SK-N-SH treated with all-trans-retinoic acid at 6 μM for 48 hours (cell line): ENCODE measurements at regions not wholly inside any gene's neighbourhood (a gene's known extent, or its start where the extent isn't known, plus 50 kb on each side); places are given as distances from the start of the nearest gene placed in this dataset.

Experiments
- ARNTL ChIP-seq: fragments of 450-650 bp; formaldehyde crosslinking; IDR thresholded peaks from 2 replicates; pipeline ENCODE4 v1.5.0; 2020; ENCODE audit warnings: low read depth, mild to moderate bottlenecking, moderate library complexity, borderline replicate concordance
- BACH2 ChIP-seq: fragments of 250-450 bp; sonication (Bioruptor Pico); IDR thresholded peaks from 2 replicates; pipeline ENCODE4 v1.9.0; 2021; ENCODE audit warnings: mild to moderate bottlenecking, borderline replicate concordance
- TOX ChIP-seq: fragments of 250-450 bp; sonication (Bioruptor Pico); IDR thresholded peaks from 2 replicates; pipeline ENCODE4 v1.8.0; 2021; ENCODE audit warnings: mild to moderate bottlenecking, moderate library complexity, borderline replicate concordance
- ZC3H10 ChIP-seq: fragments of 250-450 bp; sonication (Bioruptor Pico); IDR thresholded peaks from 2 replicates; pipeline ENCODE4 v1.5.1; 2021; ENCODE audit warnings: mild to moderate bottlenecking, moderate library complexity
- ZNF565 ChIP-seq: fragments of 450-650 bp; formaldehyde crosslinking; conservative IDR thresholded peaks from 2 replicates; pipeline ENCODE4 v1.5.0; 2020; ENCODE audit warnings: low read depth, mild to moderate bottlenecking, moderate library complexity
- TF ChIP-seq, protein P1 (sequence below): fragments of 250-450 bp; sonication (Bioruptor Pico); IDR thresholded peaks from 2 replicates; pipeline ENCODE4 v1.8.0; 2020; ENCODE audit warnings: mild to moderate bottlenecking, moderate library complexity, borderline replicate concordance
- TF ChIP-seq, protein P2 (sequence below): fragments of 250-450 bp; sonication (Bioruptor Pico); IDR thresholded peaks from 2 replicates; pipeline ENCODE4 v1.5.1; 2020; ENCODE audit warnings: low read depth, mild to moderate bottlenecking, moderate library complexity
- TF ChIP-seq, protein P3 (sequence below): fragments of 250-450 bp; sonication (Bioruptor Pico); IDR thresholded peaks from 2 replicates; pipeline ENCODE4 v1.5.0; 2020; ENCODE audit warnings: mild to moderate bottlenecking, moderate library complexity

DNA sequence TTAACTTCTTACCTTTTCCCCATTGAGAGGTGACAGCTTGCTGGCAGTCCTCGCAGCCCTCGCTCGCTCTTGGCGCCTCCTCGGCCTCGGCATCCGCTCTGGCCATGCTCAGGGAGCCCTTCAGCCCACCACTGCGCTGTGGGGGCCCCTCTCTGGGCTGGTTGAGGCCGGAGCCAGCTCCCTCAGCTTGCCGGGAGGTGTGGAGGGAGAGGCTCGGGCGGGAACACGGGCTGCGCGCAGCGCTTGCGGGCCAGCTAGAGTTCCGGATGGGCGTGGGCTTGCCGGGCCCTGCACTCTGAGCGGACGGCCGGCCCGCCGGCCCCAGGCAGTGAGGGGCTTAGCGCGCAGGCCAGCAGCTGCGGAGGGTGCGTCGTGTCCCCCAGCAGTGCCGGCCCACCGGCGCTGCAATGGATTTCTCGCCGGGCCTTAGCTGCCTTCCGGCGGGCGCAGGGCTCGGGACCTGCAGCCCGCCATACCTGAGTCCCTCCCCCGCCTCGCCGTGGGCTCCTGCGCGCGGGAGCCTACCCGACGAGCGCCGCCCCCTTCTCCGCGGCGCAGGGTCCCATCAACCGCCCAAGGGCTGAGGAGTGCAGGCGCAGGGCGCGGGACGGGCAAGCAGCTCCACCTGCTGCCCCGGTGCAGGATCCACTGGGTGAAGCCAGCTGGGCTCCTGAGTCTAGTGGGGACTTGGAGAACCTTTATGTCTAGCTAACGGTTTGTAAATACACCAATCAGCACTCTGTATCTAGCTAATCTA, 335.0 kb downstream of the CBLN2 start:
- no peak for TF ChIP-seq TOX (CRISPR knock-in tag)
- TF ChIP-seq, protein P1, sequence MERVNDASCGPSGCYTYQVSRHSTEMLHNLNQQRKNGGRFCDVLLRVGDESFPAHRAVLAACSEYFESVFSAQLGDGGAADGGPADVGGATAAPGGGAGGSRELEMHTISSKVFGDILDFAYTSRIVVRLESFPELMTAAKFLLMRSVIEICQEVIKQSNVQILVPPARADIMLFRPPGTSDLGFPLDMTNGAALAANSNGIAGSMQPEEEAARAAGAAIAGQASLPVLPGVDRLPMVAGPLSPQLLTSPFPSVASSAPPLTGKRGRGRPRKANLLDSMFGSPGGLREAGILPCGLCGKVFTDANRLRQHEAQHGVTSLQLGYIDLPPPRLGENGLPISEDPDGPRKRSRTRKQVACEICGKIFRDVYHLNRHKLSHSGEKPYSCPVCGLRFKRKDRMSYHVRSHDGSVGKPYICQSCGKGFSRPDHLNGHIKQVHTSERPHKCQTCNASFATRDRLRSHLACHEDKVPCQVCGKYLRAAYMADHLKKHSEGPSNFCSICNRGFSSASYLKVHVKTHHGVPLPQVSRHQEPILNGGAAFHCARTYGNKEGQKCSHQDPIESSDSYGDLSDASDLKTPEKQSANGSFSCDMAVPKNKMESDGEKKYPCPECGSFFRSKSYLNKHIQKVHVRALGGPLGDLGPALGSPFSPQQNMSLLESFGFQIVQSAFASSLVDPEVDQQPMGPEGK (CRISPR knock-in tag) = no peak
- TF ChIP-seq BACH2 (CRISPR knock-in tag) = no peak
- TF ChIP-seq ZNF565 (CRISPR knock-in tag) = no peak
- no peak for TF ChIP-seq ARNTL (CRISPR knock-in tag)
- TF ChIP-seq ZC3H10 (CRISPR knock-in tag) = no peak
- TF ChIP-seq, protein P2, sequence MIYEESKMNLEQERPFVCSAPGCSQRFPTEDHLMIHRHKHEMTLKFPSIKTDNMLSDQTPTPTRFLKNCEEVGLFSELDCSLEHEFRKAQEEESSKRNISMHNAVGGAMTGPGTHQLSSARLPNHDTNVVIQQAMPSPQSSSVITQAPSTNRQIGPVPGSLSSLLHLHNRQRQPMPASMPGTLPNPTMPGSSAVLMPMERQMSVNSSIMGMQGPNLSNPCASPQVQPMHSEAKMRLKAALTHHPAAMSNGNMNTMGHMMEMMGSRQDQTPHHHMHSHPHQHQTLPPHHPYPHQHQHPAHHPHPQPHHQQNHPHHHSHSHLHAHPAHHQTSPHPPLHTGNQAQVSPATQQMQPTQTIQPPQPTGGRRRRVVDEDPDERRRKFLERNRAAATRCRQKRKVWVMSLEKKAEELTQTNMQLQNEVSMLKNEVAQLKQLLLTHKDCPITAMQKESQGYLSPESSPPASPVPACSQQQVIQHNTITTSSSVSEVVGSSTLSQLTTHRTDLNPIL (CRISPR knock-in tag) = no peak
- TF ChIP-seq, protein P3, sequence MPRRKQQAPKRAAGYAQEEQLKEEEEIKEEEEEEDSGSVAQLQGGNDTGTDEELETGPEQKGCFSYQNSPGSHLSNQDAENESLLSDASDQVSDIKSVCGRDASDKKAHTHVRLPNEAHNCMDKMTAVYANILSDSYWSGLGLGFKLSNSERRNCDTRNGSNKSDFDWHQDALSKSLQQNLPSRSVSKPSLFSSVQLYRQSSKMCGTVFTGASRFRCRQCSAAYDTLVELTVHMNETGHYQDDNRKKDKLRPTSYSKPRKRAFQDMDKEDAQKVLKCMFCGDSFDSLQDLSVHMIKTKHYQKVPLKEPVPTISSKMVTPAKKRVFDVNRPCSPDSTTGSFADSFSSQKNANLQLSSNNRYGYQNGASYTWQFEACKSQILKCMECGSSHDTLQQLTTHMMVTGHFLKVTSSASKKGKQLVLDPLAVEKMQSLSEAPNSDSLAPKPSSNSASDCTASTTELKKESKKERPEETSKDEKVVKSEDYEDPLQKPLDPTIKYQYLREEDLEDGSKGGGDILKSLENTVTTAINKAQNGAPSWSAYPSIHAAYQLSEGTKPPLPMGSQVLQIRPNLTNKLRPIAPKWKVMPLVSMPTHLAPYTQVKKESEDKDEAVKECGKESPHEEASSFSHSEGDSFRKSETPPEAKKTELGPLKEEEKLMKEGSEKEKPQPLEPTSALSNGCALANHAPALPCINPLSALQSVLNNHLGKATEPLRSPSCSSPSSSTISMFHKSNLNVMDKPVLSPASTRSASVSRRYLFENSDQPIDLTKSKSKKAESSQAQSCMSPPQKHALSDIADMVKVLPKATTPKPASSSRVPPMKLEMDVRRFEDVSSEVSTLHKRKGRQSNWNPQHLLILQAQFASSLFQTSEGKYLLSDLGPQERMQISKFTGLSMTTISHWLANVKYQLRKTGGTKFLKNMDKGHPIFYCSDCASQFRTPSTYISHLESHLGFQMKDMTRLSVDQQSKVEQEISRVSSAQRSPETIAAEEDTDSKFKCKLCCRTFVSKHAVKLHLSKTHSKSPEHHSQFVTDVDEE (CRISPR knock-in tag) = no peak
